ENCODE measurements at regions not wholly inside any gene's neighbourhood (a gene's known extent, or its start where the extent isn't known, plus 50 kb on each side); places are given as distances from the start of the nearest gene placed in this dataset.
"Not testable (repeated sequence)": the region's sequence is repeated elsewhere in the genome, so short reads cannot be mapped to it uniquely, and the experiment has no call there.

- no peak for DNase-seq (ENCODE audit: low read depth in 1 of 2, low spot score in 1 of 2)
These were observed 273.0 kb upstream of the PREP start for GRCh38 chr6:105675715-105676397.

- not testable (repeated sequence) for DNase-seq (ENCODE audit: low read depth in 1 of 2, low spot score in 1 of 2)
These were observed 270.1 kb upstream of the PREP start for GRCh38 chr6:105672856-105673538.

- DNase-seq (ENCODE audit: low read depth in 1 of 2, low spot score in 1 of 2) = no peak
These were observed 266.4 kb upstream of the PREP start for GRCh38 chr6:105669232-105669631.

GRCh38 chr6:105667056-105667455, 264.2 kb upstream of the PREP start:
- DNase-seq (ENCODE audit: low read depth in 1 of 2, low spot score in 1 of 2) = no peak

- no peak for DNase-seq (ENCODE audit: low read depth in 1 of 2, low spot score in 1 of 2)
These were observed 262.0 kb upstream of the PREP start for GRCh38 chr6:105664931-105665330.

- no peak for DNase-seq (ENCODE audit: low read depth in 1 of 2, low spot score in 1 of 2)
These were observed 249.1 kb upstream of the PREP start for GRCh38 chr6:105651969-105652368.

- DNase-seq (ENCODE audit: low read depth in 1 of 2, low spot score in 1 of 2) = no peak
These were observed 247.5 kb upstream of the PREP start for GRCh38 chr6:105650347-105650746.

GRCh38 chr6:105649192-105649591, 246.3 kb upstream of the PREP start:
- no peak for DNase-seq (ENCODE audit: low read depth in 1 of 2, low spot score in 1 of 2)

- no peak for DNase-seq (ENCODE audit: low read depth in 1 of 2, low spot score in 1 of 2)
These were observed 245.4 kb upstream of the PREP start for GRCh38 chr6:105648276-105648675.

- DNase-seq (ENCODE audit: low read depth in 1 of 2, low spot score in 1 of 2) = peak in 1 of 2 donors; percentile 4
These were observed 243.5 kb upstream of the PREP start for GRCh38 chr6:105646391-105646867.

GRCh38 chr6:105645958-105646357, 243.1 kb upstream of the PREP start:
- DNase-seq (ENCODE audit: low read depth in 1 of 2, low spot score in 1 of 2) = no peak

GRCh38 chr6:105645156-105645555, 242.3 kb upstream of the PREP start:
- no peak for DNase-seq (ENCODE audit: low read depth in 1 of 2, low spot score in 1 of 2)

- DNase-seq (ENCODE audit: low read depth in 1 of 2, low spot score in 1 of 2) = no peak
These were observed 241.8 kb upstream of the PREP start for GRCh38 chr6:105644691-105645090.

- no peak for DNase-seq (ENCODE audit: low read depth in 1 of 2, low spot score in 1 of 2)
These were observed 241.2 kb upstream of the PREP start for GRCh38 chr6:105644073-105644489.

GRCh38 chr6:105642708-105643107, 239.8 kb upstream of the PREP start:
- no peak for DNase-seq (ENCODE audit: low read depth in 1 of 2, low spot score in 1 of 2)

- no peak for DNase-seq (ENCODE audit: low read depth in 1 of 2, low spot score in 1 of 2)
These were observed 238.6 kb upstream of the PREP start for GRCh38 chr6:105641504-105641903.

- DNase-seq (ENCODE audit: low read depth in 1 of 2, low spot score in 1 of 2) = no peak
These were observed 236.2 kb upstream of the PREP start for GRCh38 chr6:105639124-105639523.

- DNase-seq (ENCODE audit: low read depth in 1 of 2, low spot score in 1 of 2) = no peak
These were observed 230.9 kb upstream of the PREP start for GRCh38 chr6:105633814-105634213.

- no peak for DNase-seq (ENCODE audit: low read depth in 1 of 2, low spot score in 1 of 2)
These were observed 225.4 kb upstream of the PREP start for GRCh38 chr6:105628156-105628860.

- no peak for DNase-seq (ENCODE audit: low read depth in 1 of 2, low spot score in 1 of 2)
These were observed 223.6 kb upstream of the PREP start for GRCh38 chr6:105626295-105627158.

- DNase-seq (ENCODE audit: low read depth in 1 of 2, low spot score in 1 of 2) = no peak
These were observed 221.1 kb upstream of the PREP start for GRCh38 chr6:105624021-105624420.

Data from activated T-helper 1 cell treated with anti-CD3 and anti-CD28 coated beads, Interleukin-2, amount 50 U/mL, for 16 hours (primary cell).